B cell (primary cell): ENCODE measurements at regions not wholly inside any gene's neighbourhood (a gene's known extent, or its start where the extent isn't known, plus 50 kb on each side); places are given as distances from the start of the nearest gene placed in this dataset.

Experiments
- ATAC-seq: fragments of 200-7000 bp; cut with Tn5 transposase; one replicate; pipeline ENCODE4 v1.10.0; 2021; ENCODE audit warnings: low read depth, mild to moderate bottlenecking, moderate number of reproducible peaks, moderate library complexity
- CTCF ChIA-PET: fragments of 350-600 bp; sonication (Branson Sonifier 250); formaldehyde crosslinking; loops from one replicate; lab custom pipeline; 2021; ENCODE audit warnings: antibody characterized with exemption, inconsistent platforms; lab: Charles Lee
- POLR2A ChIA-PET: fragments of 350-600 bp; sonication (Branson Sonifier 250); formaldehyde crosslinking; loops from one replicate; lab custom pipeline; 2021; ENCODE audit warnings: antibody characterized with exemption; lab: Charles Lee
- DNase-seq: peaks from one replicate; pipeline ENCODE4 v3.0.0; 2013
- H2AFZ ChIP-seq: 2 replicates; pipeline ENCODE4 v1.6.1; 2012; ENCODE audit warnings: mild to moderate bottlenecking, low read depth, low read length; ENCODE audit not compliant: insufficient read depth, poor library complexity, severe bottlenecking
- H3K27ac ChIP-seq, 2 donors: 1 replicate in 1 of 2; 2 replicates in 1 of 2; pipeline ENCODE4 v1.5.1; 2012 to 2013; ENCODE audit warnings: low read length in 2 of 2, mild to moderate bottlenecking in 2 of 2, moderate library complexity in 1 of 2
- H3K27me3 ChIP-seq, 4 experiments: fragments of 200-600 bp in 1 of 4; sonication (generic) in 1 of 4; replicated peaks in 1 of 4; 1 replicate in 2 of 4; 2 replicates in 2 of 4; pipeline versions ENCODE4 v1.6.1 to v1.7.0; 2013 to 2016; ENCODE audit warnings: low read length in 3 of 4, mild to moderate bottlenecking in 2 of 4, mixed read lengths in 1 of 4, moderate library complexity in 1 of 4; ENCODE audit not compliant: insufficient read depth in 4 of 4, control insufficient read depth in 3 of 4; ENCODE audit errors: control extremely low read depth in 1 of 4
- H3K36me3 ChIP-seq, 2 experiments: replicated peaks in 1 of 2; 1 replicate in 1 of 2; 2 replicates in 1 of 2; pipeline versions ENCODE4 v1.6.1 to v1.7.1; 2013; ENCODE audit warnings: low read length in 1 of 2; ENCODE audit not compliant: insufficient read depth in 2 of 2, control insufficient read depth in 1 of 2; ENCODE audit errors: control extremely low read depth in 1 of 2, extremely low read depth in 1 of 2
- H3K4me1 ChIP-seq, 2 donors: fragments of 200-600 bp in 1 of 2; sonication (generic) in 1 of 2; 1 replicate in 1 of 2; 2 replicates in 1 of 2; pipeline versions ENCODE4 v1.5.1 to v1.6.1; 2013 to 2017; ENCODE audit warnings: low read length in 2 of 2; ENCODE audit not compliant: control insufficient read depth in 2 of 2, insufficient read depth in 2 of 2
- H3K4me2 ChIP-seq: replicated peaks from 2 replicates; pipeline ENCODE3; 2012; ENCODE audit warnings: mild to moderate bottlenecking, low read depth, low read length; ENCODE audit not compliant: poor library complexity, severe bottlenecking
- H3K4me3 ChIP-seq, 5 experiments: fragments of 200-600 bp in 1 of 5; sonication (generic) in 1 of 5; 1 replicate in 3 of 5; 2 replicates in 2 of 5; pipeline versions ENCODE4 v1.5.1 to v1.7.0; 2011 to 2016; ENCODE audit warnings: low read length in 4 of 5, mild to moderate bottlenecking in 4 of 5, low read depth in 2 of 5, control low read depth in 1 of 5, moderate library complexity in 1 of 5; ENCODE audit not compliant: insufficient read depth in 1 of 5; ENCODE audit errors: control extremely low read depth in 1 of 5, extremely low read depth in 1 of 5
- H3K79me2 ChIP-seq: fragments of 200-600 bp; sonication (generic); one replicate; pipeline ENCODE4 v1.6.0; 2016; ENCODE audit warnings: low read length; ENCODE audit not compliant: control insufficient read depth, insufficient read depth
- H3K9ac ChIP-seq: fragments of 200-600 bp; sonication (generic); 2 replicates; pipeline ENCODE4 v1.6.1; 2017; ENCODE audit warnings: mild to moderate bottlenecking, low read length, moderate library complexity
- H3K9me3 ChIP-seq, 3 donors: one replicate each; pipeline versions ENCODE4 v1.6.1 to v1.7.1; 2013; ENCODE audit warnings: low read length in 2 of 3; ENCODE audit not compliant: control insufficient read depth in 2 of 3, insufficient read depth in 1 of 3; ENCODE audit errors: control extremely low read depth in 1 of 3
- H4K20me1 ChIP-seq: 2 replicates; pipeline ENCODE4 v1.6.0; 2012; ENCODE audit warnings: mild to moderate bottlenecking, low read length; ENCODE audit not compliant: insufficient read depth, control insufficient read depth, poor library complexity, severe bottlenecking
- H3K27ac Mint-ChIP-seq: one replicate; pipeline ENCODE4 v1.8.0; 2021; ENCODE audit warnings: mixed read lengths
- H3K27me3 Mint-ChIP-seq: one replicate; pipeline ENCODE4 v1.8.0; 2021; ENCODE audit warnings: mixed read lengths
- H3K4me1 Mint-ChIP-seq: one replicate; pipeline ENCODE4 v1.8.0; 2021; ENCODE audit warnings: mixed read lengths
- H3K4me3 Mint-ChIP-seq: one replicate; pipeline ENCODE4 v1.8.0; 2021; ENCODE audit warnings: mixed read lengths
- H3K9me3 Mint-ChIP-seq: one replicate; pipeline ENCODE4 v1.8.0; 2022; ENCODE audit warnings: mixed read lengths; ENCODE audit not compliant: insufficient read depth
- EZH2 ChIP-seq: IDR thresholded peaks from 2 replicates; pipeline ENCODE4 v1.6.1; 2012; ENCODE audit warnings: borderline replicate concordance, low read depth, mild to moderate bottlenecking, moderate library complexity, low read length; ENCODE audit not compliant: insufficient read depth, poor library complexity, severe bottlenecking
- WGBS: methylation state at CpG from one replicate; pipeline ENCODE4 v1.1.5; 2013; ENCODE audit warnings: missing lambda C conversion rate; ENCODE audit not compliant: insufficient coverage; 5-methylcytosine and 5-hydroxymethylcytosine counted together
- intact Hi-C: fragments of 100-400 bp; cut with micrococcal nuclease; formaldehyde crosslinking; loops from one replicate; pipeline ENCODE4 v1.10.0; 2022
- TF ChIP-seq, protein P1 (sequence below): fragments of 200-600 bp; IDR thresholded peaks from one replicate; pipeline ENCODE4 v1.8.0; 2022; ENCODE audit warnings: antibody characterized with exemption, mild to moderate bottlenecking

DNA sequence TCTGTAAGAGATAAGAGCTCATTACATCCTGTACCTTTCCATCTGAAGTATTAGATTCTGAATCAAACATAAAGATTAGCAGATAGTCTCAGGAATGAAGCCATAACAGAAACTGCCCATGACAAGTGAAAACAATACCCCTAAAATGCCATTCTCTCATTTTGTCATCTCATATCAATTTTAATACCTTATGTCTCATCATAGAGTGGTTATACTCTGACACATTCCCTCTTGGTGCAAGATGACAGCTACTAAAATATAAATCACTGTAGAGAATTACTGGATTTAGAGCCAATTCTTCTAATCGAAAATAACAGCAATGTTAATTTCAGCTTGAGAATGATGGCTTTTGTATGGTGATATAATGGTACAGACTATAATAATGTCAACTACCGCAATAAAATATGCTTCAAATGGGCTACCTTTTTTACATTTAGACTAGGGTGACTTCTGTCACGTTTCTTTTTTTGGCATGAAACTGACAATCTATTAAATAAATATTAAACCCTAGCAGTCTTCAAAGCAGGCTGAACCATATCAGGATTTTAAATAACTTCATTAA, 125.1 kb upstream of the ITGA4 start:
- intact Hi-C loops: no loop called here
- CTCF ChIA-PET: no interaction called here

DNA sequence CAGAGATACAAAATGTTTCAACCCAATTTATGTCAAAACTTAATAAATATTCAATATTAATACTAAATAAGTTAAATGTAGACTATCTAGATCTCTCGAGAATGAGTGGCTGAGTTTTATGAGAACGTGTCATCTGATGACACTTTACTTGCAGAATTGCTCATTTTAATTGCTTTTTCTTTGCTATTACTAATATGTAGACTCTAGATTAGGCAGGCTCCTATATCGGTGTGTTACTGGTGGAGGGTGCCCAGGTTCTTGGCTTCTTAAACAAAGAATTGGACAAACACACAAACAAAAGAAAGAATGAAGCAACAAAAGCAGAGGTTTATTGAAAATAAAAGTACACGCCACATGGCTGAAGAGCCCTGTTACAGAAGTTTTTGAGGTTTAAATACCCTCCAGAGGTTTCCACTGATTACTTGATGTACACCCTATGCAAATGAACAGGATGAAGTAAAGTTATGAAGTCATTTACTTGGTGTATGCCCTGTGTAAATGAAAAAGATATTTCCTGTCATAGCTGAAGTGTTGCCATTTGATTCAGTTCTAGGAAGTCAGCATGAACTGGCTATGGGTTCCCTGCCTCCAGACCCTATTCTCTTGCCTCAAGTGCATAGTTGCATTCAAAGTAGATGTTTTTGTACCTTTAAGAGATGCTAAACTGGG, 122.9 kb upstream of the ITGA4 start:
- H3K27me3 Mint-ChIP-seq: no peaks in the 10 kb centered on the region
- intact Hi-C loops: no loop called here
- CTCF ChIA-PET: interaction anchor here (1.8 kb wide), 1 partner anchor 123 kb away, joined by 5 read pairs; the partner anchor contains the start of gene ITGA4

More for the DNA sequence above, 125.1 kb upstream of the ITGA4 start:
- no peaks in the 10 kb centered on the region for H4K20me1 ChIP-seq
- Mint-ChIP-seq H3K9me3 (peaks cover 5% of the 10 kb centered on the region), H3K27ac (no peak overlapping the region), H3K4me1 (peaks cover 14% of the 10 kb centered on the region), H3K27me3 (no peaks in the 10 kb centered on the region), H3K4me3 (no peak overlapping the region)
- no peaks in the 10 kb centered on the region for H3K36me3 ChIP-seq
- no peak for DNase-seq
- no peak overlapping the region for H3K4me2 ChIP-seq
- WGBS: no CpG with 5 or more reads among the region's 3 CpGs
- POLR2A ChIA-PET: no interaction called here
- no peak overlapping the region for H3K9ac ChIP-seq
- H3K4me3 ChIP-seq: no peak overlapping the region
- no peak overlapping the region for H3K27ac ChIP-seq
- no peak overlapping the region for H2AFZ ChIP-seq
- H3K79me2 ChIP-seq: no peaks in the 10 kb centered on the region
- TF ChIP-seq, protein P1, sequence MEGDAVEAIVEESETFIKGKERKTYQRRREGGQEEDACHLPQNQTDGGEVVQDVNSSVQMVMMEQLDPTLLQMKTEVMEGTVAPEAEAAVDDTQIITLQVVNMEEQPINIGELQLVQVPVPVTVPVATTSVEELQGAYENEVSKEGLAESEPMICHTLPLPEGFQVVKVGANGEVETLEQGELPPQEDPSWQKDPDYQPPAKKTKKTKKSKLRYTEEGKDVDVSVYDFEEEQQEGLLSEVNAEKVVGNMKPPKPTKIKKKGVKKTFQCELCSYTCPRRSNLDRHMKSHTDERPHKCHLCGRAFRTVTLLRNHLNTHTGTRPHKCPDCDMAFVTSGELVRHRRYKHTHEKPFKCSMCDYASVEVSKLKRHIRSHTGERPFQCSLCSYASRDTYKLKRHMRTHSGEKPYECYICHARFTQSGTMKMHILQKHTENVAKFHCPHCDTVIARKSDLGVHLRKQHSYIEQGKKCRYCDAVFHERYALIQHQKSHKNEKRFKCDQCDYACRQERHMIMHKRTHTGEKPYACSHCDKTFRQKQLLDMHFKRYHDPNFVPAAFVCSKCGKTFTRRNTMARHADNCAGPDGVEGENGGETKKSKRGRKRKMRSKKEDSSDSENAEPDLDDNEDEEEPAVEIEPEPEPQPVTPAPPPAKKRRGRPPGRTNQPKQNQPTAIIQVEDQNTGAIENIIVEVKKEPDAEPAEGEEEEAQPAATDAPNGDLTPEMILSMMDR: no peak
- TF ChIP-seq EZH2: no peak
- H3K27me3 ChIP-seq: no peaks in the 10 kb centered on the region
- no peak for ATAC-seq
- H3K4me1 ChIP-seq: peaks cover 9% of the 10 kb centered on the region in 2 donors
- H3K9me3 ChIP-seq: peaks cover 0 to 4% (median 1%) of the 10 kb centered on the region in 3 donors

More for the DNA sequence above, 122.9 kb upstream of the ITGA4 start:
- H3K36me3 ChIP-seq: no peaks in the 10 kb centered on the region
- H3K4me3 Mint-ChIP-seq: no peak overlapping the region
- peak overlapping the region in 1 of 2 donors; percentile 44 for H3K27ac ChIP-seq
- H3K4me3 ChIP-seq: no peak overlapping the region
- H3K79me2 ChIP-seq: no peaks in the 10 kb centered on the region
- peak overlapping the region; percentile 59 for H2AFZ ChIP-seq
- H3K4me1 ChIP-seq: peaks cover 9% of the 10 kb centered on the region in 2 donors
- H3K9me3 ChIP-seq: peaks cover 0 to 4% (median 0%) of the 10 kb centered on the region in 3 donors
- DNase-seq: peak; percentile 26
- POLR2A ChIA-PET: no interaction called here
- H4K20me1 ChIP-seq: no peaks in the 10 kb centered on the region
- H3K27me3 ChIP-seq: no peaks in the 10 kb centered on the region
- no peak overlapping the region for H3K9ac ChIP-seq
- ATAC-seq: peak; percentile 31
- H3K4me2 ChIP-seq: peak overlapping the region; percentile 22
- TF ChIP-seq EZH2: no peak
- TF ChIP-seq, protein P1: no peak
- no CpG with 5 or more reads among the region's 4 CpGs for WGBS
- peak overlapping the region; percentile 28 for H3K27ac Mint-ChIP-seq
- peaks cover 3% of the 10 kb centered on the region for H3K9me3 Mint-ChIP-seq
- H3K4me1 Mint-ChIP-seq: peaks cover 13% of the 10 kb centered on the region
